ENCODE measurements at regions not wholly inside any gene's neighbourhood (a gene's known extent, or its start where the extent isn't known, plus 50 kb on each side); places are given as distances from the start of the nearest gene placed in this dataset.

GRCh38 chr2:221145396-221145795, 426.7 kb downstream of the EPHA4 start:
- no peak for TF ChIP-seq CTCF (IDR thresholded peaks at IDR 0.05)
- TF ChIP-seq ZFX (IDR thresholded peaks at IDR 0.05; ENCODE audit: borderline replicate concordance), result no peak

All from 22Rv1 (cell line).